Thyroid gland (tissue), 4 donors: ENCODE measurements at regions not wholly inside any gene's neighbourhood (a gene's known extent, or its start where the extent isn't known, plus 50 kb on each side); places are given as distances from the start of the nearest gene placed in this dataset.

Experiments used
- DNase-seq, 2 donors: peaks; one replicate each; pipeline ENCODE4 v3.0.0-alpha.2; 2019
- H3K27ac ChIP-seq, 3 donors: fragments of 200-600 bp; sonication (generic); 1 replicate in 2 of 3; 2 replicates in 1 of 3; pipeline ENCODE4 v1.5.1; 2016 to 2019; ENCODE audit warnings: mild to moderate bottlenecking in 1 of 3, moderate library complexity in 1 of 3
- H3K27me3 ChIP-seq: fragments of 200-600 bp; sonication (generic); one replicate; pipeline ENCODE4 v1.5.1; 2019
- H3K36me3 ChIP-seq, 2 donors: fragments of 200-600 bp; sonication (generic); one replicate each; pipeline ENCODE4 v1.5.1; 2016 to 2019
- H3K4me1 ChIP-seq, 2 donors: fragments of 200-600 bp; sonication (generic); one replicate each; pipeline ENCODE4 v1.5.1; 2017 to 2019
- H3K4me3 ChIP-seq, 3 donors: fragments of 200-600 bp; sonication (generic); replicated peaks in 1 of 3; 1 replicate in 2 of 3; 2 replicates in 1 of 3; pipeline ENCODE4 v1.5.1; 2016; ENCODE audit warnings: mild to moderate bottlenecking in 1 of 3
- H3K9me3 ChIP-seq: fragments of 200-600 bp; sonication (generic); one replicate; pipeline ENCODE4 v1.5.1; 2017
- POLR2A ChIP-seq, 2 donors: fragments of 450-650 bp; IDR thresholded peaks; one replicate each; pipeline ENCODE4 v1.6.1; 2017; ENCODE audit warnings: antibody characterized with exemption in 2 of 2, mild to moderate bottlenecking in 2 of 2, moderate library complexity in 1 of 2
- WGBS, 2 donors: methylation state at CpG; one replicate each; pipeline ENCODE4 v1.1.5; 2017; 5-methylcytosine and 5-hydroxymethylcytosine counted together
- intact Hi-C: fragments of 100-400 bp; cut with DNase I; formaldehyde crosslinking; loops from one replicate; pipeline ENCODE4 v1.15.1; 2023
- TF ChIP-seq, protein P1 (sequence below), 6 experiments: fragments of 200-600 bp in 3 of 6; fragments of 450-650 bp in 3 of 6; sonication (generic) in 3 of 6; IDR thresholded peaks; one replicate each; pipeline ENCODE4 v1.5.1; 2016 to 2019; ENCODE audit warnings: antibody characterized with exemption in 6 of 6, mild to moderate bottlenecking in 2 of 6, inconsistent platforms in 1 of 6, moderate library complexity in 1 of 6

DNA sequence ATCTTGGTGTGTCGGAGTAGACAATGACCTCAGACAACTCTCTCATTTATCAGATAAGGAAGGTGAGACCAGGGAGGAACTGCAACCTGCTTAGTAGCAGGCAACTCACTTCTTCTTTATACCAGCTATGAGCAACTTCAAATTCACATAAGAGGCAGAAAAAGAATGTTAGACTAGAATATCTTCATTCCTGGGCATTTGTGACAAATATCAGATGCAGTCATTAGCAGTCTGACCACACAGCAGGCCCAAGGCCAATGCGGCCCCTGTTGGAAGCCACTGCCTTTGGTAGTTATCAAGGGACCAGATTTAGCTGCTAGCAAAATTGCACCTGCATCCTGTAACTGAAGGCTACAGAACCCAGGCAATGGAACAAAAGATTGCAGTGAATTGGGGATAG is 219.2 kb upstream of the RASGEF1B start:
- no peak for TF ChIP-seq POLR2A (IDR thresholded peaks at IDR 0.05)
- TF ChIP-seq, protein P1, sequence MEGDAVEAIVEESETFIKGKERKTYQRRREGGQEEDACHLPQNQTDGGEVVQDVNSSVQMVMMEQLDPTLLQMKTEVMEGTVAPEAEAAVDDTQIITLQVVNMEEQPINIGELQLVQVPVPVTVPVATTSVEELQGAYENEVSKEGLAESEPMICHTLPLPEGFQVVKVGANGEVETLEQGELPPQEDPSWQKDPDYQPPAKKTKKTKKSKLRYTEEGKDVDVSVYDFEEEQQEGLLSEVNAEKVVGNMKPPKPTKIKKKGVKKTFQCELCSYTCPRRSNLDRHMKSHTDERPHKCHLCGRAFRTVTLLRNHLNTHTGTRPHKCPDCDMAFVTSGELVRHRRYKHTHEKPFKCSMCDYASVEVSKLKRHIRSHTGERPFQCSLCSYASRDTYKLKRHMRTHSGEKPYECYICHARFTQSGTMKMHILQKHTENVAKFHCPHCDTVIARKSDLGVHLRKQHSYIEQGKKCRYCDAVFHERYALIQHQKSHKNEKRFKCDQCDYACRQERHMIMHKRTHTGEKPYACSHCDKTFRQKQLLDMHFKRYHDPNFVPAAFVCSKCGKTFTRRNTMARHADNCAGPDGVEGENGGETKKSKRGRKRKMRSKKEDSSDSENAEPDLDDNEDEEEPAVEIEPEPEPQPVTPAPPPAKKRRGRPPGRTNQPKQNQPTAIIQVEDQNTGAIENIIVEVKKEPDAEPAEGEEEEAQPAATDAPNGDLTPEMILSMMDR (IDR thresholded peaks at IDR 0.05) = no peak
- Histone ChIP-seq H3K27ac (no peak overlapping the region), H3K4me3 (no peak overlapping the region), H3K9me3 (no peaks in the 10 kb centered on the region), H3K4me1 (no peaks in the 10 kb centered on the region), H3K27me3 (no peaks in the 10 kb centered on the region), H3K36me3 (no peaks in the 10 kb centered on the region)
- 88 to 97% methylated on average over 2 of the region's 2 CpGs for WGBS, 2 donors
- intact Hi-C loops = no loop called here
- DNase-seq = no peak

DNA sequence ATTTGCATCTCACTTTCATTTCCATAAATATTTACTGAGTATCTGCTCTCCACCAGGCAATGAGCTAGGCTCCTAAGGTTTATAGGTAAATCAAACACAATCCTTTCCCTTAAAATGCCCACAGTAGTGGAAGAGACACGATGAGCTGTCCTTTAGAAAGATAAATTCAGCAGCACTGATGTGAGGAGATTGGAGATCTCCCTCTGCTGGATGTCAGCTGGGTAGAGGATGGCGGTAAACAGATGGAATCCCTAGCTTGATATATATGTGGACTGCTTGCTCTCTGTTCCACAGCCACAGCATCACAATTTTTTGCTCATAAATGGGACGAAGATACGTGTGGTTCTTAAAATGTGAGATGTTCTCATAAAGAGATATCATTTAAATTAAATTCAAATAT is 216.4 kb upstream of the RASGEF1B start:
- Histone ChIP-seq H3K27me3 (no peaks in the 10 kb centered on the region), H3K4me3 (no peak overlapping the region), H3K36me3 (no peaks in the 10 kb centered on the region), H3K27ac (no peak overlapping the region), H3K9me3 (no peaks in the 10 kb centered on the region), H3K4me1 (peaks cover 0 to 6% of the 10 kb centered on the region in 2 donors)
- WGBS, 2 donors = 66 to 77% methylated on average over 4 of the region's 4 CpGs
- no peak for TF ChIP-seq POLR2A (IDR thresholded peaks at IDR 0.05)
- TF ChIP-seq, protein P1 (IDR thresholded peaks at IDR 0.05) = peak in 1 of 6 experiments; percentile 16
- DNase-seq = no peak
- intact Hi-C loops = no loop called here

DNA sequence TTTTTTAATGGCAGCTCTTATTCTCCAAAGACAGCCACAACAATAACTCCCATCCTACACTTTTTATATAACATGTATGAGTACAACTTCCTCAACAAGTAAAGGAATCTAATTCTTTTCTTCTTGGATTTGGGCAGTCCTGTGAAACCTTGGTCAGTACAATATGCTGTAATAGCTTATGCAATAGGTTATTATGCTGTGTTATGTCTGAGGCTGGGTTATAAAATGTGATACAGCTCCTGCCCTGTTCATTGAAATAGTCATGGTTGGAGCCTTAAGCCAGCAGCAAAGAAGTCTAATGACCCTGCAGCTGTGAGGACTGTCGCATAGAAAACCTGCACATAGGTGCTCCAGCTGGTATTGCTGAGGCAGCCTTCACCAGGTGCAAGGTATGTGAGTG is 215.8 kb upstream of the RASGEF1B start:
- TF ChIP-seq POLR2A (IDR thresholded peaks at IDR 0.05) = no peak
- TF ChIP-seq, protein P1 (IDR thresholded peaks at IDR 0.05) = no peak
- Histone ChIP-seq H3K36me3 (no peaks in the 10 kb centered on the region), H3K27ac (no peak overlapping the region), H3K27me3 (no peaks in the 10 kb centered on the region), H3K4me1 (peaks cover 0 to 6% of the 10 kb centered on the region in 2 donors), H3K9me3 (no peaks in the 10 kb centered on the region), H3K4me3 (no peak overlapping the region)
- intact Hi-C loops = no loop called here
- 100% methylated on average over 1 of the region's 1 CpG for WGBS, 2 donors
- no peak for DNase-seq

DNA sequence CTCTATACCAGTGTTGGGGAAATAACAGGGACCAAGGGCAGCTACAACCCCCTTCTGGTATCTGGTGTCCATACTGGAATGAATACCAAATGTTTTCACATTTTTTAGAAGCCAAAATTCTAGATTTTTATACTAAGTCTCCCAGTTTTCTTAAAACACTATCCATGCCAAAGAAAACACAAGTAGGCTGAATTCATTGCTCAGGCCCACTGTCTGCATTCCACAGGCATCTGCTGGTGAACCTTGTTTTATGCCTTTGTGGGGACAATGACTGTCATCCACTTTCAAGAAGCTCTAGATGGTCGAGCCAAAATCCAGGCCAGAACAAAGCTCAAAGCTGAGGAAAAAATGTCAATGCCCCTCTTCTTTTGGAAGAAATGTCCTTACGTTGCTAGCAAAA is 213.4 kb upstream of the RASGEF1B start:
- Histone ChIP-seq H3K9me3 (no peaks in the 10 kb centered on the region), H3K27me3 (no peaks in the 10 kb centered on the region), H3K4me3 (no peak overlapping the region), H3K36me3 (no peaks in the 10 kb centered on the region), H3K27ac (no peak overlapping the region), H3K4me1 (peaks cover 0 to 6% of the 10 kb centered on the region in 2 donors)
- DNase-seq = no peak
- intact Hi-C loops = no loop called here
- TF ChIP-seq, protein P1 (IDR thresholded peaks at IDR 0.05) = no peak
- no peak for TF ChIP-seq POLR2A (IDR thresholded peaks at IDR 0.05)
- 63 to 78% methylated on average over 2 of the region's 2 CpGs for whole genome bisulfite sequencing, 2 donors

DNA sequence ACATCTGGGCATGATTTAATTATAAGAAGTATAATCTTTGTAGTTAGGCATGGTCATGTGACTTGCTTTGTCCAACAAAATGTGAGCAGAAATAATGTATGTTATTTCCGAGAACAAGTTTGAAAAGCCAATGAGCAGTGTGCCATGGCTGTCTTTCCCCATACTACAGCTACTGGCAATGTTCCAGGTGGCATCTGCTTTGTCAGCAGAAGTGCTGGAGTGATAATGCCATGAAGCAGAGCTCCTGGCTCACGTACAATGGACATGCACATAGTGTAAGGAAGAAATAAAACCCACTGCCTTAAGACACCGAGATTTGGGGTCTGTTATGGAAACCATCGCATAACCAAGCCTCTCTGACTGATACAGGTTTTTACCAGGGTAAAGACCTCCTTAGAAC is 212.6 kb upstream of the RASGEF1B start:
- no peak for TF ChIP-seq POLR2A (IDR thresholded peaks at IDR 0.05)
- TF ChIP-seq, protein P1 (IDR thresholded peaks at IDR 0.05) = no peak
- H3K4me3 ChIP-seq = no peak overlapping the region
- H3K27me3 ChIP-seq = no peaks in the 10 kb centered on the region
- H3K36me3 ChIP-seq = no peaks in the 10 kb centered on the region
- H3K27ac ChIP-seq = no peak overlapping the region
- intact Hi-C loops = no loop called here
- DNase-seq = no peak
- WGBS, 2 donors = 85 to 100% methylated on average over 4 of the region's 4 CpGs
- H3K4me1 ChIP-seq = peaks cover 0 to 6% of the 10 kb centered on the region in 2 donors
- no peaks in the 10 kb centered on the region for H3K9me3 ChIP-seq
